AG20443 (cell line): ENCODE measurements at regions not wholly inside any gene's neighbourhood (a gene's known extent, or its start where the extent isn't known, plus 50 kb on each side); places are given as distances from the start of the nearest gene placed in this dataset.
"Not testable (repeated sequence)": the region's sequence is repeated elsewhere in the genome, so short reads cannot be mapped to it uniquely, and the experiment has no call there.

ENCODE experiments used
- DNase-seq: peaks from one replicate; pipeline ENCODE4 v3.0.0; 2012; ENCODE audit warnings: low spot score, mixed read lengths

DNA sequence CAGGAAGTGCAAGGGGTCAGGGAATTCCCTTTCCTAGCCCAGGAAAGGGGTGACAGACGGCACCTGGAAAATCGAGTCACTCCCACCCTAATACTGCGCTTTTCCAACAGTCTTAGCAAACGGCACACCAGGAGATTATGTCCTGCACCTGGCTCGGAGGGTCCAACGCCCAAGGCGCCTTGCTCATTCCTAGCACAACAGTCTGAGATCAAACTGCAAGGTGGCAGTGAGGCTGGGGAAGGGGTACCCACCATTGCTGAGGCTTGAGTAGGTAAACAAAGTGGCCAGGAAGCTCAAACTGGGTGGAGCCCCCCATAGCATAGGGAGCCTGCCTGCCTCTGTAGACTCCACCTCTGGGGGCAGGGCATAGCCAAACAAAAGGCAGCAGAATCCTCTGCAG lies 618.5 kb upstream of the LRRN3 start:
- not testable (repeated sequence) for DNase-seq

DNA sequence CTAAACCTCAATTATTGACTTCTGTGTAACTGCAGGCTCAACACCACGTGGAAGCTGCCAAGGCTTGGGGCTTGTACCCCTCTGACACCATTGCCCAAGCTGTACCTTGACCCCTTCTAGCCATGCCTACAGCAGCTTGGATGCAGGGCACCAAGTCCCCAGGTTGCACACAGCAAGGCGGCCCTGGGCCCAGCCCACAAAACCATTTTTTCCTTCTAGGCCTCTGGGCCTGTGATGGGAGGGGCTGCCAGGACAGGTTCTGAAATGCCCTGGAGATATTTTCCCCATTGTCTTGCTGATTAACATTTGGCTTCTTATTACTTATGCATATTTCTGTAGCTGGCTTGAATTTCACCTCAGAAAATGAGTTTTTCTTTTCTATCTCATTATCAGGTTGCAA lies 610.0 kb upstream of the LRRN3 start:
- no peak for DNase-seq

DNA sequence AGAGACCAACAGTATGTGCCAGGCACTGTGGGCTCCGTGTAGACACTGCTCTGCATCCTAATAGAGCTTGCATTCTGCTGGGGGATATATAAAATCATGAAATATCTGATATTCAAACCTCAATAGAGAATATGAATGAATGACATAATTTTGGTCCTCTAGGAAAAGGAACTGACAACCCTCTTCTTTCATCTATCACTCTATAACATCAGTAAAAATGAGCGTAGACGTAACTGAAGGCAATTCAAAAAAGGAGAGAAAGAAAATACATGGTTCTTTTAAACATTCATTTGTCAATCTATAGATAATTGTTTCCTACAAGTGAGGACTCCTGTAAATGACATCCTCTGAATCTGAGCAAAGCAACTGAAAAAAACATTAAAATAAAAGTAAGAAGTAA lies 607.4 kb upstream of the LRRN3 start:
- DNase-seq, result no peak

DNA sequence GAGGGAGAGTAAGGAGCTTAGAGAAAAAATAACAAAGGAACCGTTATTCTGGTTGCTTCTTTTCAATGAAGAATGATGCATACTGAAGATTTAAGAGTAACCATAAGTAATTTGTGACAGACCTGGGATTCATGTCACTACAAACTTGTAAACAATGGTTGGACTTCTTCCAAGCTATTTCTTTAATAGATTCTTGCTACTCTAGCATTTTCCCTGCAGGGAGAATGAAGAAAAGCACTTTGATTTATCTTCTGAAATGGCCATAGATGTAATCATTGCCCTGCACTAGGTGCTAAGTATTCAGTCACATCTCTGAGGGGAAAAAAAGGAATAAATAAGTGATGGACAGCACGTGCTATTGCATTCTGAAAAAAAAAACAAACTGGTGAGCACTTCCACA lies 606.6 kb upstream of the LRRN3 start:
- DNase-seq, result no peak

DNA sequence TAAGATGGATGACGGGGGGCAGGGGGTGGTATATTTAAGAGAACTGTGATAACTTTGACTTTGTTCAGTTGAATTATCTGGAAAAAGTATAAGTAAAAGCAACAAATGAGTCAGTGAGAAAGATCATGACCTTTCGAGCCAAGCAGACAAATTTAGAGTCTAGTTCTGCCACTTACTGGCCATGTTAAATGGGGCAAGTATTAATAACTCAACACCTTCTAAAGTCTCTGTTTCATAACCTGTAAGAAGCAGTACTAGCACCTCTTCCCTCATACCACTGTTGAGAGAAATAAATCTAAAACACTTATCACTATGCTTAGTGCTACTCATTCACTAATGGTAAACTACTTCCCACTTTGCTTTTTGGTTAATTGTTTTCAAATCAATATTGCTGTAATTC lies 604.4 kb upstream of the LRRN3 start:
- DNase-seq, result no peak

DNA sequence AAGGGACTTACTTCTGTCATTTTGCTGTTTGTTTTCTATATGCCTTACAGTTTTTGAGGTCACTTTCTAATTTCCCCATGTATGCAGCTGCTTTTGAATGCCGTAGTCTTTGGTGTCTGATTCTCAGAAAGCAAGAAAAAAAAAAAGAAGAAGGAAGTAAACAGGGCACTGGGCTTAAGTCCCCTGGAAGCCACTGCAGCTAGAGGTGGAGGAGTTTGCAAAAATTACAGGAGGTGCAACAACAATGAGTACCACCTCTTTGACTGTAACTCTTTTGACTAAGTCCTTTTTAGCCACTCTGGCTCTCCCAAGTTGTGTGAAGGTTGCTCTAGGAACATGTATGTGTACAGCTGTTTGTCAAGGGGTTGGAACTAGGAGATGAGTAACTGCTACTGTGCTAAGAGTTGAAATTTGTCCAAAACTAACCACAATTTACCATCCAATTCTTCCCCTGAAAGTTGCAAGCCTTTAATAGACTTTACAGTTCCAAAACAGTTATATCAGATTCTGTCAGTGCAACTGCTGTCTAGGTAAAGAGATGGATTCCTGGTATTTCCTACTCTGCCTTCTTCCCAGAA lies 588.0 kb upstream of the LRRN3 start:
- DNase-seq, result no peak

DNA sequence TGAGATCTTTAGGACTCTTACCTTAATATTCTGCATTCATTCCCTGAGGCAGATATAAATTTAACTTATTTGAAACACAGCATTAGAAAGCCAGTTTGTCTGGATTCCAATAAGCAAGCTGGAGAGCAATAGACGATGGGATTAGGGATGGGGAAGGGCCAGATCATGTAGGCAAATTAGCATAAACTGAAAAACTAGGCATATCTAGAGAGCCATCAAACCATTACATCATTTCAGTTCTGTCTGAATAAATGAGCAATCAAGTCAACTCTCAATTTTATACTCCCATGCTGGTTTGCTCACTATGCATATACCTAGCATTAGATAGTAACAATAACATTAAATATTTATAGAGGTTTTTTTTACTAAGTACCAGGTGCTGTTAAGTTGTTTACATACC lies 583.6 kb upstream of the LRRN3 start:
- DNase-seq, result no peak

DNA sequence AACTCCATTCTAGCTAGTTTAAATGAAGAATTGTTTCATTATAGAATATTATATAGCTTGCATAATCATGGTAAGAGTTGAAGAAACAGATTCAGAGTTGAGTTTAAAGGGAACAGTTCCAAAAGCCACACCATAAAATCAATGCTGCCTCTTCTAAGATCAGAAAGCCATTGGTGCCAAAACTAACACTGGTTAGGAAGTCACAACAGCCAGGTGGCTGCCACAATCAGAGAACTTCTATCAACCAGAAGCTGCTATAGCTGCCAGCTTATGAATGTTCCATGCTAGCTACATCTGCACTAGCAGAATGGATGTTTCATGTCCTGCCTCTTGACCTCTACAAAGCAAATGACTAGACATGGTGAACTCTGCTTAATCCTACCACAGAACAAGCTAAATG lies 583.1 kb upstream of the LRRN3 start:
- no peak for DNase-seq

DNA sequence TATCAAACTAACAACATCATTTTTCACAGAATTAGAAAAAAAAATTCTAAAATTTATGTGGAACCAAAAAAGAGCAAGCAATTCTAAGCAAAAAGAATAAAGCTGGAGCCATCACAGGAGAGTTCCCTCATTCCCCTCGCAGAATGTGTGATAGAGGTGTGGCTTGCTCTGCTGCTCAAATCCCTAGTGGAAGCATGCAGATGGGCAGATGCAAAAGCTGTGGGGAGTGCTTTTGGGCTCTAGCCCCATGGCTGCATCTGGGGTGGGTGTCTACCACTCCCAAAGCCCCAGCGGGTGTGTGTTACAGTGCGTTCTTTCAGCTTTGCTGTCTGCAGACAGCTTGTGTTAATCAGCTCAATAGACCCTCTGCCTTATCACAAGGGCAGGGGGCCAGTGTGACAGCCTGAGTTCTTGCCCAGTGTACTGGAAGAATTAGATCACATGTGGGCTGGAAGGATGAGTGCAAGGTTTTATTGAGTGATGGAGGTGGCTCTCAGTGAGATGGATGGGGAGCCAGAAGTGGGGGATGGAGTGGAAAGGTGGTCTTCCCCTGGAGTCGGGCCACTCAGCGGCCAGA lies 575.9 kb upstream of the LRRN3 start:
- DNase-seq, result not testable (repeated sequence)

DNA sequence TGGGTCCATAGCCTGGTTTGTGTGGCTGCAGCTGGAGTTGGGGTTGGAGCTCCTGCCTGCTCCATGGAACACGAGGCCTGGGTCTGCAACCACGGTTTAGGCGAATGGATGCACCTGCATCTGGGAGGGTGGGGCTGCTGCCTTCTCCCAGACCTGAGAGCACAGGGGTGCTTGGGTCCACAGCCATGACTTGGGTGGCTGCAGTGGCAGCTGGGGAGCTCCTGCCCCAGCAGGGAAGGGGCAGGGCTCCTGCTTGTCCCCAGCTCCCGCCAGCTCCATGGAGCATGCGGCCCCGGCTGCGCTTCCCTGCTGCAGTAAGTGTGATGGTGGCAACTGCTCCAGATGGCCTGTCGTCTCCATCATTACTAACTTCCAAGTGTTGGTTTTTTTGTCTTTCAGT lies 571.1 kb upstream of the LRRN3 start:
- DNase-seq, result no peak

DNA sequence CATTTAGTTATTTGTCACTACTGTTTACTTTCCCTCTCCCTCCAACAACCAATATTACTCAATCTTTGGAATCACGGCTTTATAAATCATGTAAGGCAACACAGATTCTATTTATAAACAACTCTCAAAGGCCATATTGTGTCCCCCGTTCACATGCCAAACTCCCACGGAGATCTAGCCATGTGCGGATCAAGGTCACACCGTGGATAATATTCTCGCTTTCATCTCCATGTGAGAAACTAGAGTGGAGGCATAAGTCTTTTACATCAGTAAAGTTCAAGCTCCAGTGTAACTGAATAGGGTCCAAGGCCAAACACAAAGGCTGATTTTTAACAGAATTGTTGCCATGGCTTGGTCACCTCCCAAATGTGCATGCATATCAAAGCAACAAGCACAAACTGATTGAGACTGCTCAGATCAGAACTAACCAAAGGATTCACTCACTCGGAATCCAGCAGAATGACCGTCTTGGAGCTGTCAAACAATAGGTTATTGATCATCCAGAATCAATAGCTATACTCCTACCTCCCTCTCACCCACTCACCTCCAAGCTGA lies 569.5 kb upstream of the LRRN3 start:
- no peak for DNase-seq

DNA sequence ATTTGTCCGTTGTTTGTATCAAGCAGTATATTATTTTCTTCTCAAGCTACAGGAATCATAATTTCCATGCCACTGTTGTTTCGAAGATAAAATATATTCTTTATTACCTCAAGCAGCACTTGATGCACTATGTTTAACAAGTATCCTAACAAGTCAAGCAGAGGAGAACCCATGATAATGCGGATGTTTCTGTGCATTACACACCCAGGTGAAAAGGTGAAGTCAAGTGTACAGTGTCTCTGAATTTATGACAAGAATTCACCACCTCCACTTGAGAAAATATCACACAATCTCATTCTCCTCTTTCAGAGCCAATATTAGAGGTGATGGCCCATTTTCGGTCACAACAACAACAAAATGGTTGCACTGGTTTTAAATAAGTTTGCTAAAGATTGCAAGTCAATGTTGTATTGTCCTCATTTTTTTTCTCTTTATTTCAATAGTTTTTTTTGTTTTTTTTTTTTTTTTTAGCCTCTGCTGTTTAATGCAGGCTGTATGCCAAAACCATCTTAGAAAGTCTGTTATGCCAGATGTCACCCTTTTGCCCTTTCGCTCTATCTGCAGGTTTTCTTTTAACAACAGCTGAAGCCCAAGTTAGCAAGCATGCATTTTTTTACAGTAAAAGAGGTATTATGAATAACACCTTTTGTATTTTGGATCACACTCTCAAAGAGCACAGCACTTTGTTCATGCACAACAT lies 568.7 kb upstream of the LRRN3 start:
- DNase-seq, result no peak

DNA sequence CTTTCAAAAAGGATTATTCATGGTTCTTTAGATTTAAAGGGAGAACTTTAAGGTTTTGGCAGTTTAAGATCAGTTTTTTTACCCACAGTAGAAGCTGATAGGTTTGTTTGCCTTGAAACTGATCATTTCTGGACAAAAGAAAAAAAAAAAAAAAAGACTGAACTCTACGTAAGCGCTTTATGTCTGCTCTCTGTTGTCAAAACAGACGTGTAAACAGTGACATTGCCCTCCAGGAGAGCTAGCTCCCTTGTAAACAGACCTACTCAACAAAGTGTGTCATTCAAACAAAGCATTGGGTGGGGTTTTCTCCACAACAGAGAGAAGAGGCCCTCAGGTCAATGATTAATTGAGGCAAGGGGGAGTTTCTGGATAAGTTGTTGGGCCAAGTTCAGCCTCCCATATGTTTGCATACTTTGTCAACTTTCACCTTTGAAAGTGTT lies 568.1 kb upstream of the LRRN3 start:
- no peak for DNase-seq

DNA sequence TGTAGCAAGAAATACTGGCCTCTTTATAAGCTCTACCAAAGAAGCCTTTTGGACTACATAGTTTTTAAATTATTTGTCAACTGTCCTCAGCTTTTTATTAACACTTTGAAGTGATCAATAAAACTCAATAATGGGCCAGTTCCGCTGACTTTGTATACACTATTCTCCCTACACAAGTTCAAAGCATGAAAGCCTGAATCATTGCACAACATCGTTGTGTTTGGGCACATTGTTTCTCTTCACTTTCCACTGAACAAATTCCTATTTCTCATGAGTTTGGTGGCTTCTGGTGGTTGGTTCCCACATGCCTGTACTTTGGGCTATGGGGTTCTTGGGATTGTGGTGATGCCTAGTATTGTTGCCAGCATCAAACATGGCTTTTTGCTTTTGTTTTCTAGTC lies 561.8 kb upstream of the LRRN3 start:
- no peak for DNase-seq

DNA sequence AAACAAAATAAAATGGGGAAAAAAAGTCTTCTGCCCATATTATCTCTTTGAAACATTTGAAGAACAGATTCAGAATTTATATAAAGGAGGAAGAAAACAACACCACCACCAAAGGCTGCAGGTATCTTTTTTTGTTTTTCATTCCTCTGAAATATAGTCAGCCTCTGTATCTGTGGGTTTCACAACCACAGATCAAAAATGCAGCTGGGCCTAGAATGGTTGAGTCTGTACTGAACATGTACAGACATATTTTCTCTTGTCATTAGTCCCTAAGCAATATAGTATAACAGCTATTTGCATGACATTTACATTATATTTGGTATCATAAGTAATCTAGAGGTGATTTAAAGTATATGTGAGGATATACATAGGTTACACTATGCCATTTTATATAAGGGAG lies 559.7 kb upstream of the LRRN3 start:
- DNase-seq, result no peak

DNA sequence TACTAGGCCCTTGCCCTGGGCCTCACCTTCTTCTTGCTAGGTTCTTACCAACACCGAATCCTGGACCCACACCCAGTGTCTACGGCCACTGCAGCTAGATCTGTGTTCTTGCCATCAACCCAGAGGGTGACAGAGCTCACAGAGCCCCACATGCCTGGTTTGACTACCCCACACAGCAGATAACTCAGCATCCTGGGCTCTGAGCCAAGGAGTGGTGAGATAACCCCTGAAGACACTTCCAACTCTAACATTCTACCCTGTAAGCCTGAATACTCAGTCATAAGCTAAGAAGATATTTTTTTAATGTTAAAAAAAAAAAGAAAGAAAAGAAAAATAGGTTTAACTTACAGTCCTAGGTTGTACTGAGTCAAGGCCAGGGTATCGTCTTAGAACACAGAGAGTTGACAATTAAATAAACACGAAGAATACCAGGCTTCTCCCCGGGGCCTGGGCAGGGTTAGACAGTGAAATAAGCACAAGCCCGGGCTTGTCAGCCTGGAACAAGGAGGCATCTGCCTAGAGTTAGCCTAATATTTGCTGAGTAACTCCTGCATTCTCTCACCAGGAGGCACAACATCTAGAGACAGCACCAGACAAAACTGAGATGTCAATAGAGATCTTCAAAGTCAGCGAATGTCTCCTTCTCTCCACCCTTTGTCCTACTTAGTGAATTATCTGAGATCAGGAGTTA lies 556.5 kb upstream of the LRRN3 start:
- no peak for DNase-seq

DNA sequence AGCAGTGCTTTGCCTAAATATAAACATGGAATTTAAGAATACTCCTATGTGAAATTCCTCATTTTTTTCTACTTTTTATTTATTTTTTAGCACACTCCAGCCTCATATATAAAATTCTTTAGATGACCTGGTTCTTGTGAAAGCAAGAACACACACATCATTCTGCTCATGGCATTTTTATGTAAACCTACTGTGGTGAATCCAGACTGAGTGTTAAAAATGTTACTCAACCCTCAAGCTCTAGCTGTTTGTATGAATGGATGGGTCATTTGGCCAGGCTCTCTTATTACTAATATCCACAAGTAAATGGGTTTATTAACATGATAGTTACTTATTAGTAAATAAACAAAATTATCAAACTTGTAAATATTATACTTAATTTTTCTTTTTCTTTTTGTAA lies 551.7 kb upstream of the LRRN3 start:
- DNase-seq, result no peak

DNA sequence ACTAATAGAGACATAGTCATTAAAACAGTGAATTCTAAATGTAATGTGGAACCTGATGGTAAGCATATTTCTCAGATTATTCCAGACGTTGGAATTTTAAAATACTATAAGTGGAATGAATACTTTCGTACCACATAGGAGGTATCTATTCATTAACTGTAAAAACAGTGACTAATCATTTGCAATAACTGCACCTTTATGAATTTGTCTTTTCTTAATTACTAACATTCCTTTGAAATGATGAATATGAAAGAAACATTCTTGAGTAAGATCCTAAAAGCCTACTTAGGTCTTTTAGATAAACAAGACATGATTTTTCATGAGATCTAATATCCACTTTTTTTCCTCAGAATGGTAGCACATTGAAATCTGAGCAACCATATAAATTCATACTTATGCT lies 549.0 kb upstream of the LRRN3 start:
- DNase-seq, result no peak

DNA sequence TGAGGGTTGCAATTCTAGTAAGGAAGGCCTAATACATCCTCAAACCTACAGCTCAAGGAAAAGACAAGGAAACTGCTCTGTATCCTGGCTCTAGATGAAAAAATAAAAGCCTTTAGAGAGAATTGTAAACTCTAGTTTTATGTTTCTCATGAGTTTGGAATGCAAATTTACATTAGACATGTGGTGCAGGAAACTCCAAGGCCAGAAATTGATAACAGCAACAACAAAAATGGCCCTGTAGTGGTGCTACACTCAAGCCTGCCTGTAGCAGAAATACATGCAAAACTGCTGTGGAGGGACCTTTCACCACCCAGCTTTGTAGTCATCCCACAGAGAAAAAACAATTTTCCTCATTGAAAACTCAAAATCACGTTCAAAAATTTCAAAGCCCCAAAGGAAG lies 546.7 kb upstream of the LRRN3 start:
- no peak for DNase-seq

DNA sequence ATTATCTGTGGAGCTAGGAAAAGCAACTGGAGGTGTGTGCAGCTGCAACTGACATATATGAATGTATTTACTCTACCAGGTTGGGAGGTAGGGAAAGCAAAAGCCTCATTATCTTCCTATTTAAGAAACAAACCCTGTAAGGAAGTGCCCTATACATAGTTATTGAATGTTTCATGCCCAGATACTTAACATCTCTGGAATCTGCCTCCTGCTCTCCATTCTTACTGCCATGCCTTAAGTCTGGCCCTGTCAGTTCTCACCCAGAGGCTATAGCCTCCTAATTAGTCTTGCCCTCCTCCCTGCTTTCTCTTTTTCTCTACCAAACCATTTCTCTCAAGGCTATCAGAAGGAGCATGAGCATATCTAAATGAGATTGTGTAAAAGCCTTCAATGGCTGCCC lies 542.6 kb upstream of the LRRN3 start:
- DNase-seq, result no peak

DNA sequence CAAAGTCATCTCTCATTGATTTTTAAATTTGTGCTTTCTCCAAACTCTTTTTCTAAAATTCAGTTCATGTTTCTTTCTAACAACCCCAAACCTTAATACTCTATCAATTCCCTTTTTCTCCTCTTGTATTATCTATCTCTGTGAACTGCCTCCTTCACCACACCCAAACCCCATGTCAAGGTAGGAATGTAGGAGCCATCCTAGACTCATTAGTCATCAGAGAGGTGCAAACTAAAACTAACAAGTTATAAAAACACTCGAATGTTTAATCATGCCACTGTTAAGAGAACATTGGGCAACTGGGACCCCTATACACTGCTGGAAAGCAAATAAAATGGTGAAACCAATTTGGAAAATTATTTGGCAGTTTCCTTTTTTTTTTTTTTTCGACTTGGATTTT lies 533.8 kb upstream of the LRRN3 start:
- no peak for DNase-seq

DNA sequence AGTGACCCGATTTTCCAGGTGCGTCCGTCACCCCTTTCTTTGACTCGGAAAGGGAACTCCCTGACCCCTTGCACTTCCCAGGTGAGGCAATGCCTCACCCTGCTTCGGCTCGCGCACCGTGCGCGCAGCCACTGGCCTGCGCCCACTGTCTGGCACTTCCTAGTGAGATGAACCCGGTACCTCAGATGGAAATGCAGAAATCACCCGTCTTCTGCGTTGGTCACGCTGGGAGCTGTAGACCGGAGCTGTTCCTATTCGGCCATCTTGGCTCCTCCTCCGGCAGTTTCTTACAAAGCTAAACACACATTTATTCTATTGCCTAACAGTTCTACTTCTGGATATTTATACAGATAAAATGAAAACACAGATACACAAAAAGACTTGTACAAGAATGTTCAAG lies 527.6 kb upstream of the LRRN3 start:
- not testable (repeated sequence) for DNase-seq

DNA sequence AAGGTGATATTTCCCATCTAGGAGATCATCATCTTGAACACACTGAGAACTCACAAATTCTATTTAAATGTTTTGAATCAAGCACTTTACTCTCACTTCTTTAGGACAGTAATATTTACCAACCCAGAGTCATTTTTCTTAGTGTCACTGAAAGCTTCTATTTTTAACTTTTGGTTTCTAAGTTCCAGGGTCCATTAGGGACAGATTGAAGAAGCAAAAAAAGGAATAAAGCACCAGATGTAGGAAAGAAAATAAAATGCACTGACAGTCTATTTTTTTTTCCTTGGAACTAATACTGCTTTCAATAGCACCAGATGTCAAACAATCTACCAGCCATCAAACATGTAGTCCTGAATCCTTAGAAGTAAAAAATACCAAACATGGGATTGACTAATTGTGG lies 526.7 kb upstream of the LRRN3 start:
- no peak for DNase-seq
